ENCODE measurements at regions not wholly inside any gene's neighbourhood (a gene's known extent, or its start where the extent isn't known, plus 50 kb on each side); places are given as distances from the start of the nearest gene placed in this dataset.

DNA sequence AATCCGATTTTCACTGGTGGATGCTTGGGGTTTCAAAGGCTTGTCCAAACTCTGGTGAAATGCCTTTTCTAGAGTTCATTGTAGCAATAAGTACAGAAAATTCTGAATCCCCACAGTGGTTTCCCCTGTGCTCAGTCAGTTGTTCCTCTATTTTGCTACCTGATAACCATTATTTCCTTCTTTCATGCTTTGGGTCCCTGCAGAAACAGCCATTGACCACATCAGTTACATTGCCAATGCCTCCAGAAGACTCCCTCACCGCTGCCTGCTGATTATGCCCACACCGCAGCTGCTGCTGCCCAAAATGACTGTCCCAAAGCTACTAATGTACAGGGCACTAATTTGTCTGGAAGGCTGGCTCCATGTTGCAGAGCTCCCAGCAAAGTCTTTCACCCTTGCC is 517.3 kb downstream of the KLF12 start:
- TF ChIP-seq, protein P1, sequence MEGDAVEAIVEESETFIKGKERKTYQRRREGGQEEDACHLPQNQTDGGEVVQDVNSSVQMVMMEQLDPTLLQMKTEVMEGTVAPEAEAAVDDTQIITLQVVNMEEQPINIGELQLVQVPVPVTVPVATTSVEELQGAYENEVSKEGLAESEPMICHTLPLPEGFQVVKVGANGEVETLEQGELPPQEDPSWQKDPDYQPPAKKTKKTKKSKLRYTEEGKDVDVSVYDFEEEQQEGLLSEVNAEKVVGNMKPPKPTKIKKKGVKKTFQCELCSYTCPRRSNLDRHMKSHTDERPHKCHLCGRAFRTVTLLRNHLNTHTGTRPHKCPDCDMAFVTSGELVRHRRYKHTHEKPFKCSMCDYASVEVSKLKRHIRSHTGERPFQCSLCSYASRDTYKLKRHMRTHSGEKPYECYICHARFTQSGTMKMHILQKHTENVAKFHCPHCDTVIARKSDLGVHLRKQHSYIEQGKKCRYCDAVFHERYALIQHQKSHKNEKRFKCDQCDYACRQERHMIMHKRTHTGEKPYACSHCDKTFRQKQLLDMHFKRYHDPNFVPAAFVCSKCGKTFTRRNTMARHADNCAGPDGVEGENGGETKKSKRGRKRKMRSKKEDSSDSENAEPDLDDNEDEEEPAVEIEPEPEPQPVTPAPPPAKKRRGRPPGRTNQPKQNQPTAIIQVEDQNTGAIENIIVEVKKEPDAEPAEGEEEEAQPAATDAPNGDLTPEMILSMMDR (IDR thresholded peaks at IDR 0.05): no peak
- TF ChIP-seq POLR2A (IDR thresholded peaks at IDR 0.05): no peak
